ENCODE measurements at regions not wholly inside any gene's neighbourhood (a gene's known extent, or its start where the extent isn't known, plus 50 kb on each side); places are given as distances from the start of the nearest gene placed in this dataset.

- TF ChIP-seq CTCF (IDR thresholded peaks at IDR 0.05) (no peak), TP53 (CRISPR knock-in tag; IDR thresholded peaks at IDR 0.05) (no peak), CREB1 (CRISPR knock-in tag; IDR thresholded peaks at IDR 0.05) (no peak), ZNF121 (CRISPR knock-in tag; IDR thresholded peaks at IDR 0.05) (no peak), ZNF281 (CRISPR knock-in tag; IDR thresholded peaks at IDR 0.05) (no peak), NFE2L1 (CRISPR knock-in tag; IDR thresholded peaks at IDR 0.05) (no peak), ZNF263 (CRISPR knock-in tag; IDR thresholded peaks at IDR 0.05; ENCODE audit: low read depth) (no peak), ATF3 (CRISPR knock-in tag; conservative IDR thresholded peaks at IDR 0.05) (no peak), USF2 (CRISPR knock-in tag; IDR thresholded peaks at IDR 0.05) (no peak), NFYB (CRISPR knock-in tag; conservative IDR thresholded peaks at IDR 0.05; ENCODE audit: low read depth) (no peak)
Measured at GRCh38 chr18:64270608-64271007, 121.7 kb upstream of the LINC00305 start.
